ENCODE measurements at regions not wholly inside any gene's neighbourhood (a gene's known extent, or its start where the extent isn't known, plus 50 kb on each side); places are given as distances from the start of the nearest gene placed in this dataset.

- DNase-seq (ENCODE audit: low read depth), result no peak
- no peak for TF ChIP-seq CTCF (conservative IDR thresholded peaks at IDR 0.05; ENCODE audit: low read depth, low read length)
These were observed 428.8 kb downstream of the LRATD1 start for GRCh38 chr2:15061268-15061667.

GRCh38 chr2:15066138-15066537, 433.6 kb downstream of the LRATD1 start:
- no peak overlapping the region for H3K4me3 ChIP-seq (ENCODE audit: low read depth, low read length)
- no peak for TF ChIP-seq CTCF (conservative IDR thresholded peaks at IDR 0.05; ENCODE audit: low read depth, low read length)
- DNase-seq (ENCODE audit: low read depth), result no peak

More at GRCh38 chr2:15061268-15061667, 428.8 kb downstream of the LRATD1 start:
- H3K4me3 ChIP-seq (ENCODE audit: low read depth, low read length), result no peak overlapping the region

GRCh38 chr2:15069149-15069548, 436.6 kb downstream of the LRATD1 start:
- DNase-seq (ENCODE audit: low read depth), result no peak
- no peak overlapping the region for H3K4me3 ChIP-seq (ENCODE audit: low read depth, low read length)
- no peak for TF ChIP-seq CTCF (conservative IDR thresholded peaks at IDR 0.05; ENCODE audit: low read depth, low read length)

- no peak overlapping the region for H3K4me3 ChIP-seq (ENCODE audit: low read depth, low read length)
- no peak for TF ChIP-seq CTCF (conservative IDR thresholded peaks at IDR 0.05; ENCODE audit: low read depth, low read length)
These were observed 440.3 kb downstream of the LRATD1 start for GRCh38 chr2:15072836-15073235.

GRCh38 chr2:15073664-15074063, 441.1 kb downstream of the LRATD1 start:
- H3K4me3 ChIP-seq (ENCODE audit: low read depth, low read length), result no peak overlapping the region
- DNase-seq (ENCODE audit: low read depth), result no peak
- TF ChIP-seq CTCF (conservative IDR thresholded peaks at IDR 0.05; ENCODE audit: low read depth, low read length), result no peak

More at GRCh38 chr2:15072836-15073235, 440.3 kb downstream of the LRATD1 start:
- no peak for DNase-seq (ENCODE audit: low read depth)

DNA sequence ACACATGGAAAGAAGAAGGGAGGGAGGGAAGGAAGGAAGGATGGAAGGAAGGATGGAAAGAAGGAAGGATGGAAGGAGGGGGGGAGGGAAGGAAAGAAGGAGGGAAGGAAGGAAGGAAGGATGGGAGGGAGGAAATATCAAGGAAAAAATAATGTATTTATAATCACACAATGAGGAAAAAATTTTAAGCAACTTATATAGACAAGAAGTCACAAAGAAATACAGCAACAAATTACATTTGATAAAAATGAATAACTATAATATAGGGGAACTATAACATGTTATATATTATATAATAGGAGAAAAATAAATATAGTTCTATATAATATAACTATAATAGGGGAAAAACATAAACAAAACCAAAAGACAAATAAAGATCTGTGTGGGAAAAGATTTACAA, 441.8 kb downstream of the LRATD1 start:
- TF ChIP-seq CTCF (conservative IDR thresholded peaks at IDR 0.05; ENCODE audit: low read depth, low read length), result no peak
- no peak for DNase-seq (ENCODE audit: low read depth)
- H3K4me3 ChIP-seq (ENCODE audit: low read depth, low read length), result no peak overlapping the region

Data from epithelial cell of proximal tubule (primary cell).